NCI-H446 (cell line): ENCODE measurements at regions not wholly inside any gene's neighbourhood (a gene's known extent, or its start where the extent isn't known, plus 50 kb on each side); places are given as distances from the start of the nearest gene placed in this dataset.
"Not testable (repeated sequence)": the region's sequence is repeated elsewhere in the genome, so short reads cannot be mapped to it uniquely, and the experiment has no call there.

ENCODE experiments used
- DNase-seq, 2 experiments: peaks; one replicate each; lab custom pipeline; 2025; lab: John Stamatoyannopoulos, UW

DNA sequence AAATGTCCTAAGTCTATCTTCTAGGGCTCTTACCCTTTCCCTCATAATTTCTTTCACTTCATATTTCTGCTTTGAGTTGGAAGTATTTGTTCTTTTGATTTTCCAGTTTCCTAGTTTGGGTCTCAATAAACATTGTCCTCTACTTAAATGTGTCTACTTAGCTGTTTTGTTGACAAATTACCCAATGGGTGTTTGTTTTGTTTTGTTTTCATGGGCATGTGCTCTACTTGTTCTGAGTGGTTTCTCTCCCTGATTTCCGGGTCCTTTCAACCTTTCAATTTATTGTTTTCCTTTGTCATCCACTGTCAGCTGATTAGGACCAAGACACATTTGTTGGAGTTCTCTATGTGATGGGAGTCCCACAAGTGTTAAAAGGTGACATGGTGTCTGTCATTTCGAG lies 1181.4 kb downstream of the RPA4 start:
- DNase-seq = no peak

DNA sequence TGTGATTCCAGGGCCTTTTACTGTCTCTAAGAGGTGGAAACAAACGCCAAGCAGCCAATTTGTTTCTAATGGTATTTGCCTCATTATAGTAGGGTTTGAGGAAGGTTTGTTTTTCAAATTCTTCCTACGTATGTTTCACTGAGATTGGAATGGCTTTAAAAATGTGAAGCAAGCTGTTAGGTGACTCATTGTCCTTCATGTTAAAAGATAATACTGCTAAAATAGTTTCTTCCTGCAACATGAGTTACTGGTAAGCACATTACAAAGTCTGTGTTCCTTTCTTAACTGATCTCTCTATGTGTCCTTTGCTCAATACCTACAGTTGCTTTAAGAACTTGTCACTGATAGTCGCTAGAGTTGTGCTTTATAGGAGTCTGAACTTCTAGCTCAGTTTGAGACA lies 1183.9 kb downstream of the RPA4 start:
- DNase-seq = no peak

DNA sequence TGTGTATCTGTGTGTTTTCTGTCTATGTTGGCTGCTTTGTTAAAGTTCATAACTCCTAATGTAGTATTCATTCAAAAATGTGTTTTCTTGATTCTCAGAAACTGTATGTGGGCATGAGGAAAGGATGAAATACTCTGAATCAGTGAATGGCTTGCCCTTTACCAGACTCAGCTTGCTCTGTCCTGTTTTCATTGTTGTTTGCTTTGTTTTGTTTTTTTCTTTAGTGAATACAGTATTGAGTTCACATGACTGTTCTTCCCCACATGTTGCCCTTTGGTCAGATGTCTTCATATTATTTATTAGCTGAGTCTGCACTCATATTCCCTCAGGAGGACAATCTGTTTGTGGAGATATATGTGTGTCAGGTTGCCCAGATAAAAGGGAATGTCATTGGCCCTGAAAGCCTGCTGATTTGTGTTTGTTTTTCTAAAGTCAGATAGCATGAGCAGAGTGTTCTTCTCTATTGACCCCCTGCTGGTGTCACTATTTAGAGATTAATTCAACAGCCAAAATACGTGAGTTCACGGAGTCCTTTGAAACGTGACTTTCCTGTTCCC lies 1184.4 kb downstream of the RPA4 start:
- DNase-seq = no peak

DNA sequence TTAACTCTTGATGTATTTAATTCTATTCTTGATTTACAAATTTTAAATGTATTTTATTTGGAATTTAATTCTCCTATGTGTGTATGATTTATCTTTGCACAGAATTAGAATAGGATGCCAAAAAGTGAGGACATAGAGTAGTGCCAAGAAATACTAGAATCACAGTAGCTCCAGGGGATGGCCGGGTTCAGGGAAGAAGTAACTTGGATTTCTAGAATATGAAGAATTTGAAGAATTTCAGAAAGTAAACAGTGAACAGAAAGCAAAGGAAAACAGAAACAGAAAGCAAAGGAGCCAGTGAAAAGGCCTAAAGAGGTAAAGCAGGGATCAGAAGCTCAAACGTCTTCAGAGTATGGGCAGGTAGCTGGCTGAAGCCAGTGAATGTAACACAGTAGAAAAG lies 1187.6 kb downstream of the RPA4 start:
- DNase-seq = no peak

DNA sequence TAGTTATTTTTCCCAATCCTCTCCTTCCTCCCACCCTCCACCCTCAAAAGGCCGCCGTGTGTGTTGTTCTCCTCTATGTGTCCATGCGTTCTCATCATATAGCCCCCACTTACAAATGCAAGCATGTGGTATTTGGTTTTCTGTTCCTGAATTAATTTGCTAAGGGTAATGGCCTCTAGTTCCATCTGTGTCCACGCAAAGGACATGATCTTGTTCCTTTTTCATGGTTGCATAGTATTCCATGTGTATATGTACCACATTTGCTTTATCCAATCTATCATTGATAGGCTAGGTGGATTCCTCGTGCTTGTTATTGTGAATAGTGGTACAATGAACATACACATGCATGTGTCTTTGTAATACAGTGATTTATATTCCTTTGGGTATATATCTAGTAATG lies 1193.7 kb downstream of the RPA4 start:
- DNase-seq = no peak

DNA sequence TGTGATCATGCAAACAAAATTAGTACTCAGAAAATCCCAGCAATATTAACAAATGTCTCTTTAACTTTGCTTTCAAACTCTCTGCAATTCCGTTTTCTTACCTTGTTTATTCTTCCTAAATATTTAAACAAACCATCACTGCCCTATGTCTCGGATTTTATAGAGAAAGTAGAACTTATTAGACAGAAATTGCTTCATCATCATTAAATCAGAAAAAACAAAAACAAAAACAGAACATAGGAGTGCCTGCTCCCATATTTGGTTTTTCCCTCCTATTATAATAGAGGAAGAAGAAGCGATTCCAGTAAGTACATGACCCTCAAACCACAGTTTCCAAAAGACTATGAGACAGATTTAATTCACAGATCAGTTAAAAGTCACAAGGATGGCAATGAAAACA lies 1228.0 kb downstream of the RPA4 start:
- DNase-seq = no peak

DNA sequence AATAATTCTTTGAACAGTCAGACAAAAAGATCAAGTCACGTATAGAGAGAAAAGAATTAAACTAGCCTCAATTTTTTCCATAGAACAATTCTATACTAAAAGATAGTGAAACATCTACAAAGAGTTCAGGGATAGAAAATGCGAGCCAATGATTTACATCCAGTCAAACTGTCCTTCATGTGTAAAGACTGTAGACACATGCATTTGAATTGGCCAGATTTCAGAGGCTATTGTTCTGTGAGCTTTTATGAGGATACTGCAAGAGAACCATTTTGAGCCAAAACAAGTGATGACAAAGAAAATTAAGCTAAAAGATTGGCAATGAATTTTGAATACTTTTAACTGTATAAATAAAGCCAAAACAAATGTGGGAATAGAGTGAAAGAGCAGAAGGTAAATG lies 1230.3 kb downstream of the RPA4 start:
- DNase-seq = no peak

DNA sequence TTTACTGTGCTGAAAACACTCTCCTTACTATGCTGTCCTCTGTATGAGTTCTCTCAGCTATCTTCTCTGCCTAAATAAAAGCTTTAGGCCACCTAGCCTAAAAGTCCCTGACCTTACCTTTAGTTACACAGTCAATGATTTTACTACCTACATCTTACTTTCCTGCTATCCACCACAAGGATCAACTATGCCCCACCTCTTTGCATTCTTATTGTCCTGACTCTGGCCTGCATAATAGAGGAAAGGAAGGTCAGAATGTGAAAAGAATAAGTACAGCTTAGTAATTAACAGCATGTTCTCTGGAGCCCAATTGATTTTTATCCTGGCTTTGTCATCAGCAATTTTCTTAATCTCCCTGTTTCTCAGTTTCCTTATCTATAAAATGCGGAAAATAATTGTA lies 1257.8 kb downstream of the RPA4 start:
- no peak for DNase-seq

DNA sequence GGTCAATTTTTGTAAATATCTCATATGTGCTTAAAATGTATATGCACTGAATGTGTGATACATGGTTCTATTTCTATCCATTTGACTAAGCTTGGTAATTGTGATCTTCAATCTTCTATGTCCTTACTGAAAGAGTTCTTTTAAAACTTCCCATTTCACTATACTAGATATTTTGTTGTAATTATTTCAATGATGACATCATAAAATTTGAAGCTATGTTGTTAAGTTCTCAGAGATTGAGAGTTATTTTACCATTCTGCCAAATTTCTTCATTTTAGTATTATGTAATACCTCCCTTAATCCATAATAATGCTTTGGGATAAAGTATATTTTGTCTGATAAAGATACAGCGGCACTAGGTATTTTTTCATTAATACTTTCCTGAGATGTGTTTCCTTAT lies 1307.3 kb downstream of the RPA4 start:
- no peak for DNase-seq

DNA sequence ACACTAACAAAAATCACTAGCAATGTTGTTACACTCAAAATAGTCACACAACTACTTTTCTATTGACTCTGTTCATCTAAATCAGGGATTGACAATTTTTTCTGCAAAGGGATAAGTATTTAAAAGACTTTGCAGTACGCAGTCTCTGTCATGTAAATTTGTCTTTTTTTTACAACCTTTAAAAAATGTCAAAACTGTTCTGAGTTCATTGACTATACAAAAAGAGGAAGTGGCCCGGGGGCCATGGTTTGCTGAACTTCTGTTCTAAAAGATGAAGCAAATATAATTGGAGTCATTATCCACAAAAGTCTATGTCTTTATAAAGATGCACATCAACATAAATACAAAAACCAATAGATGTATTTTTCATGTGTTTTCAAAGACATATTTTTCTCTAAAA lies 1310.3 kb downstream of the RPA4 start:
- DNase-seq = no peak

DNA sequence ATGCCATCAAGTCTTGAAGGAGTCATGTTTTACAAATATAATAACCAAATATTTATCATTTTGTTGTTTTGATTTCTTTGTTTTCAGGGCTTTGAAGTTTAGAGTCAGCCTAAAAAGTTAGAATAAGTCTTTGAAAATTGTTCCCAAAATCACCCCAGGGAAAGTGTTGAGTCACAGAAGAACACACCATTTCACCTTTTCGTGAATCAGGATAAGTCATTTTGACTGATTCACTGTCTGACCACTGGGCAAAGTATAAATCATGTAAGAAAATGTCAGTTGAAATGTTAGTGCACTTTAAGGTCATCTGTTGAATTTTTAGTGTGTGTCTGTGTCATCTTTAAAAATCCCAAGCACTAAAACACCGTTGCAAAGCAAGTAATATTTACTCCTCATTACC lies 1320.1 kb downstream of the RPA4 start:
- no peak for DNase-seq

DNA sequence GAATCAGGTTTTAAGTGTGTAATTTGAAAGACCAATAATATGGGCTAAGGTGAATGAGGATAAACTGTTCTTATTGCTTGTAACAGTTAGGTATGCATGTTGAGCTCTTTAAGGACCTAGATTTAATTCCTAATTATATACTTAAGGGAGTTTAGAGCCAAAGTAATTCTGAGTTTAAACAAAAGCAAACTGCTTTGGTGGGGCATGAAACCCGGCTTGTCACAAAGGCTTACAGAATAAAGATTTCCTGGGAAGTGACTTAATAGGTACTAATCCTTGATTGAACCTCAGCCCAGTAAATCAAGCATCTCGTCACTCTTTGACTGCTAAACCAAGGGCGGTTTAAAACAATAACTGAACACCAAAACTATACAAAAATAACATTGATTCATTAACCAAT lies 1324.2 kb downstream of the RPA4 start:
- no peak for DNase-seq

DNA sequence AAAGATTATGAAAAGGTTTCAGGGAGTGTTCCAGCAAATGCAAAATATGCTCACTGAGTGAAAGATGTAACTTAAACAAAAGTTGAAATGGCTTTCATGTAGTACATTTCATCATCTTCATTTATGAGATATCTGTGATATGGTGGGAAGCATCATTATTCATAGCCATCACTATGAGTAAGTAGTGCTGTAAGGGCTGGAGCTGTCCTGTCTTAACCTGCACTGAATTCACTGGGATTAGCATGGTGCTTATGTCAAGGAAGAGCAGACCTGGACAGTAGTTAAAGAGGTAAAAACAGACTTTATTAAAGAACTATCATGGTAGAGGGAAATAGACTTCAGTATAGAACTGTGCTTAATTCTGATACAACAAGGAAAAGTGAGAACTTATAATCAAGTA lies 1347.3 kb downstream of the RPA4 start:
- DNase-seq = no peak

DNA sequence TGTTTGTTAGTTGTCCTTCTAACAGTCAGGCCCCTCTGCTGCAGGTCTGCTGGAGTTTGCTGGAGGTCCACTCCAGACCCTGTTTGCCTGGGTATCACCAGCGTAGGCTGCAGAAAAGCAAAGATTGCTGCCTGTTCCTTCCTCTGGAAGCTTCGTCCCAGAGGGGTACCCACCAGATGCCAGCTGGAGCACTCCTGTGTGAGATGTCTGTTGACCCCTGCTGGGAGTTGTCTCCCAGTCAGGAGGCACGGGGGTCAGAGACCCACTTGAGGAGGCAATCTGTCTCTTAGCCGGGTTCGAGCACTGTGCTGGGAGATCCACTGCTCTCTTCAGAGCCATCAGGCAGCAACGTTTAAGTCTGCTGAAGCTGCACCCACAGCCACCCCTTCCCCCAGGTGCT lies 1356.4 kb downstream of the RPA4 start:
- not testable (repeated sequence) for DNase-seq

DNA sequence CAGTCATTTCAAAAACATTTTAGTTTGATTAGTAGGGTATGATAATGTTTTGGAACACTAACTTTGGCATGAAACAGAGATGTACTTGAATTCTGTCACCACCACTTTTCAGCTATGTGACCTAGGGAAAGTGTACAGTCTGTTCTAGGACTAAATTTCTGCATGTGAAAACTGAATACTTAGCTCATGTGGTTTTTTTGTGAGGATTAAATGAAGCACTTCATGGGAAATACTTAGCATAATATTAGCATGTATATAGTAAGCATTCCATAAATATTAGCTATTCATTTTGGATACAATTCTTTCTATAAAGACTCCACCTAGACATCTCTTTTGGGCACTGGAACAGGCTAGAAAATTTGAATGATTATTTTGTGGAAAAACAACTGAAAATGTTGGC lies 1379.4 kb downstream of the RPA4 start:
- no peak for DNase-seq

DNA sequence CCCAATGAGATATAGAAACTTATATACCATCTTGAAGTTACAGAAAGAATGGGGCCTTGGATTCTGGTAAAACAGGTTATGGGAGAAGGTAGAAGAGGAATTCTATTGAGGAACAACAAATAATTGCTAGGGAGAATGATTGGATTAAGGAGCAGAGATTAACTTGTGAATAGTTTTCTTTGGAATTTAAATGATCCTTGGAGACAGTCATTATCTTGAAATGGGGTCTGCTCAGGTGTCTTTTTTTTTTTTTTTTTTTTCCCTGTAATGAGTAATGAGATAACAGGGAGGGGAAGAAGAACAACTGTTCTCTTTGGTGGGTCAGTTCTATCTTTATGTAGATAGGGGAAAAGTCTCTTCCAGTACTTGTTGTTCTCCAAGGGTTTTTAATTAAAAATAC lies 1406.0 kb downstream of the RPA4 start:
- DNase-seq = no peak

DNA sequence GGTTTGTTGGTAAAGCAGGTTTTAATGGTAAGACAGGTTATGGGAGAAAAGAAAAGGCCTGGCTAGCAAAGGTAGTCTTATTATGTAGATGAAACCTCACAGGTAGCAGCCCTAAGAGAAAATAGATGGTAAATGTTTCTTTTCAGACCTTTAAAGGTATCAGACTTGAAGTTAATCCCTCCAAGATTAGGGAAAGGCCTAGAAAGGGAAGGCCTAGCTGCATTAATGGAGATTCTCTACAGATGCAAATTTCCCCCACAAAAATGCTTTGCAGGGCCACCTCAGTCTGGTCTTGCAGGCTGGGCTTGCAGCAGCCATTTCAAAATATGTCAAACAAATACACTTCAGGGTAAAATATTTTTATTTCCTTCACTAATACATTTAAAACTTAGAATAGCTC lies 1410.6 kb downstream of the RPA4 start:
- DNase-seq = no peak

DNA sequence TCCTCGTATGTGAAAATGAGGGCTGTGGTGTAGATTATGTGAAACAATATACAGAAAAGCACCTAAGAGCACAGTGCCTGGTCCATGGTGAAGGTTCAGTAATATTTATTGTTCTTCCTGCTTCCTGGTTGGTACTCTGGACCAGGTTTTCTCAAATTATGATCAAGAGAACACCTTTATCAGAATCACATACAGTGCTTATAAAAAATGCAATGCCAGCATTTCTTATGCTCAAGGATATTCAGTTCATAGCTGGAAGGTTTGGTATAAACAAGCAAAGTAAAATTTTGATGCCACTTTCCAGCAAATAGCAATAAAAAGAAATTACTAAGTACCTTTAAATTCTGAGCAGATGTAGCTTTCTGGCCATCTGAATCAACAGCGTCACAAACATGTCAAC lies 1412.4 kb downstream of the RPA4 start:
- DNase-seq = no peak

DNA sequence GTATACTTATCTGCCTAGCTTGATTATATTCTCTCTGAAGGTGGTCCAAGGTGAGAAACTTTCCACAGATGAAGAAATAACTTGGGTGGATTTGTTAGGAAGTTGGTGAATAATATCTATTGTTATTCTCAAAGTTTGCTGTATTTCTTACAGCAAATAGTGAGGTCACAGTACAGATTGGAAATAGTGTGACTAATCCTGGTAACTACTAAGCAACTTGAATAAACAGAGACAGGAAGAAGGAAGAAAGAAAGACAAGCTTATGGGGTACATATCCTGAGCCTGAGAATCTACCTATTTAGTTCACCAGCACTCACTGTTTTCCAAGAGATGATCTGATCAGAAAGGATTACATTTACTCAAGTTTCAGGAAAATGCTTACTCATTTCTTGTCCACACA lies 1416.1 kb downstream of the RPA4 start:
- DNase-seq = no peak

DNA sequence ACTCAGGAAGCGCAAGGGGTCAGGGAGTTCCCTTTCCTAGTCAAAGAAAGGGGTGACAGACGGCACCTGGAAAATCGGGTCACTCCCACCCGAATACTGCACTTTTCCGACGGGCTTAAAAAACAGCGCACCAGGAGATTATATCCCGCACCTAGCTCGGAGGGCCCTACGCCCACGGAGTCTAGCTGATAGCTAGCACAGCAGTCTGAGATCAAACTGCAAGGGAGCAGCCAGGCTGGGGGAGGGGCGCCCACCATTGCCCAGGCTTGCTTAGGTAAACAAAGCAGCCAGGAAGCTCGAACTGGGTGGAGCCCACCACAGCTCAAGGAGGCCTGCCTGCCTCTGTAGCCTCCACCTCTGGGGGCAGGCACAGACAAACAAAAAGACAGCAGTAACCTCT lies 1416.8 kb downstream of the RPA4 start:
- DNase-seq = not testable (repeated sequence)

DNA sequence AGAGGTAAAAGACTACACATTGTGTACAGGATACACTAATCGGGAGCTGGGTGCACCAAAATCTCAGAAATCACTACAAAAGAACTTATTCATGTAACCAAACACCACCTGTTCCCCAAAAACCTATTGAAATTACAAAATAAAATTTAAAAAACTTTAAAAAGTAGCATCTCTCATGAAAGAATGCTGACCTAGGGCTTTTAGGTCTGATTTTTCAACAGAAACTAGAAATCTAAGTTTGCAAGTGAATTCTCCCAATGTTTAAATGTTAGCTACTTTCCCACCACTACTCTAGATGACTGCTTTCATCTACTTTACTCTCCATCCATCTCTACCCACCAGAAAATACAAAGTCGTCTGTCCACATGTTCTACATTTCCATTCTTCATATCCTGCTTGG lies 1447.7 kb downstream of the RPA4 start:
- DNase-seq = no peak

DNA sequence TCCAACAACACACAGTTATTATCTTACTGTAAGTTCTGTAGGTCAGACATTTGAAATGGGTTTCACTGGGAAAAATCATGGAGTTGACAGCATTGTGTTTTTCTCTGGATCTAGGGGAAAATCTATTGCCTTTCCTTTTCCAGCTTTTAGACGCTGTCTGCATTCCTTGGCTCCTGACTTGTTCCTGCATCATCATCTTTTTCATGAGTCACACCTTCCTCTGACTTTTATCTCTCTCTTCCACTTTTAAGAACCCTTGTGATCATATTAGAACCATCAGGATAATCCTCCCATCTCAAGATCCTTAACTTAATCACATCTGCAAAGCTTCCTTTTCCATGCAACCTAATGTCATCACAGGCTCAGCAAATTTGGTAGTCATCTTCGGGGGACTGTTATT lies 1454.8 kb downstream of the RPA4 start:
- no peak for DNase-seq

DNA sequence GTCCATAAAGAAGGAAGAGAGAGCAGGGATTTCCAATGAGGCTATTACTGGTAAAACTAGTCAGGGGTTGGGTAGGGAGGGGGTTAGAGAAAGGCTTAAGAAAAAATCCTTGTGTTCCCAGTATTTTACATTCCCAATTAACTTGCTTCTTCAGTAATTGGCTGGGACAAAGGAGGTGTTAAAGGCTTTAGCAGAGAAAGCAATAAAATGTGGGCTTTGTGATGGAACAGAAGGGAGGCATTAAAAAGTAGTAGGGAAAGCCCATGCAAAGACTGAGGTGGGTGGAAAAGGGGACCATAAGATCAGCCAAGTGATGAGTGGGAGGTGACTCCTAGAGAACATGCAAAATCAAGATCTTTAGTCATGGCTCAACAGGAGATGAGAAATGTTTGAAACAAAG lies 1467.2 kb downstream of the RPA4 start:
- no peak for DNase-seq

DNA sequence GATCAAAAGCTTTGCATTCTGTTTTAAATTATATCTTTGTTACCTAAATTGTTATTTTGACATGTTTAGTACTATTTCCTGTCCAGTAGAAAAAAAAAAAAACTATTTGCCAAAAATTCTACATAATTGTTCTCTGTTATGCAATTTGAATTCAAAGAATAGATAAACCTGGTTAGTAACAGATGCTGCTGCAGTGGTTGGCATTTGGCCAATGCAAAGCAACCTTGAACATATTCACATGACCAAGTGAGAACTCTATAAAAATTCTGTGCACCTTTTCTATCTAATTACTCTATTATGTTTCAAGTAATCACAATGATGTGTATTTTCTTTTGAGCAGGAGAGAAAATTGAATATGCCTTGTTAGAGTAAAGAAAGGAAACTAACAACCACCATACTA lies 1473.4 kb downstream of the RPA4 start:
- no peak for DNase-seq

DNA sequence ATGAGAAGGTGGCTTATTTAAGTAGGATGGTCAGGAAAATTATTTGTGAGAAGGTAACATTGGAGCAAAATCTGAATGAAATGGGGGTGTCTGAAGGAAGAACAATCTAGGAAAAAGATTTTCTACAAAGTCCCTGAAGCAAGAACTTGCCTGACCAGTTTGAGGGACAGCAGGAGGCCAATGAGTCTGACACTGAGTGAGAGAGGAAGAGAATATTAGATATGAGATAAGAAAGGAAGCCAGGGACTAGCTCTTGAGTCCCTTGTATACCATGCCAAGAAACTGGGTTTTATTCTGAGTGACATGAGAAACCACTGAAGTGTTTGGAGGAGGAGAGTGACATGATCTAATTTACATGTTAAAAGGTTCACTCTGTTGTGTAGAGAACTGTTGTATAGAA lies 1478.9 kb downstream of the RPA4 start:
- DNase-seq = no peak
